Keratinocyte (primary cell): ENCODE measurements at regions not wholly inside any gene's neighbourhood (a gene's known extent, or its start where the extent isn't known, plus 50 kb on each side); places are given as distances from the start of the nearest gene placed in this dataset.

ENCODE experiments used
- EZH2 ChIP-seq: IDR thresholded peaks from one replicate; pipeline ENCODE4 v1.6.1; 2012; ENCODE audit warnings: inconsistent platforms, mild to moderate bottlenecking, low read length, moderate library complexity
- TF ChIP-seq, protein P1 (sequence below), 3 experiments: IDR thresholded peaks in 1 of 3; conservative IDR thresholded peaks in 1 of 3; optimal IDR thresholded peaks in 1 of 3; 2 replicates in 2 of 3; 3 replicates in 1 of 3; pipeline versions ENCODE3 to v1.5.1; 2011; ENCODE audit warnings: low read length in 3 of 3, mild to moderate bottlenecking in 3 of 3, moderate library complexity in 2 of 3, control low read depth in 1 of 3, inconsistent platforms in 1 of 3; ENCODE audit not compliant: insufficient read depth in 2 of 3; ENCODE audit errors: extremely low read depth in 1 of 3

DNA sequence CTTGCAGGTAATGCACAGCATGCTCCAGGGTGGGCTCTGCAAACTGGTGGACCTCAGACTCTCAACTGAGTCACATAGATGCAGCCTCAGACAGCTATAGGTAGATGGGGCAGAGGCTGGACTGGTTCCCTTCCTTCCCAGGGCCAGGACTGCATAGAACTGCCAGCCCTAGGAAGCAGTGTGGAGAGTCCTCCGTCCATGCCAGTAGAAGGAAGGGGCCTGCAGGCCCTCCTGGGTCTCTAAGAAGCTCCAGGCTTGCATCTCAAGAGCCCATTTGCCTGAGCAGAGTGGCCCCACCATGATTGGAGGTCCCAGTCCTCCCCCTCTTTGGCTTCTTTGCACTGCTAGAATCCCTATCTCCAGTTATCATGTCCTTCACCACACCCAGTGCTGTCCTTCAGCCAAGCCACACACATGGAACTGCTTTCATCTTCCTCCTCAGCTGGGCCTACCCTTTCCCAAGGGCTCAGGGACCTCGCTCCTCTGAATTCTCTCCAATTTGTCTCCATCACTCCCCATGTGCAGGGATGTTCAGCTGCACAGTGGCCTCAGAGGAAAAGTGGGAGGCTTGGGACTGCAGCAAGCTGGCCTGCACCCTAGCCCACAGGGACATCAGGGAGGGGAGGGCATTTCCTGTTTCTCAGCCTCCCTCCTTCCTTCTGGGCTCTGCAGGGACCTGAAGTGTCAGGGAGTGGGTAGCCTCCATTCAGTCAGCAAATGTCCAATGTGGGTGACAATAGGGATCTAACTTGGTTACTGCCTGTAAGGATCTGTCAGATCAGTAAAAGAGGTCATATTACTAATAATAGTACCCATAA is 146.0 kb downstream of the PJA1 start:
- TF ChIP-seq, protein P1, sequence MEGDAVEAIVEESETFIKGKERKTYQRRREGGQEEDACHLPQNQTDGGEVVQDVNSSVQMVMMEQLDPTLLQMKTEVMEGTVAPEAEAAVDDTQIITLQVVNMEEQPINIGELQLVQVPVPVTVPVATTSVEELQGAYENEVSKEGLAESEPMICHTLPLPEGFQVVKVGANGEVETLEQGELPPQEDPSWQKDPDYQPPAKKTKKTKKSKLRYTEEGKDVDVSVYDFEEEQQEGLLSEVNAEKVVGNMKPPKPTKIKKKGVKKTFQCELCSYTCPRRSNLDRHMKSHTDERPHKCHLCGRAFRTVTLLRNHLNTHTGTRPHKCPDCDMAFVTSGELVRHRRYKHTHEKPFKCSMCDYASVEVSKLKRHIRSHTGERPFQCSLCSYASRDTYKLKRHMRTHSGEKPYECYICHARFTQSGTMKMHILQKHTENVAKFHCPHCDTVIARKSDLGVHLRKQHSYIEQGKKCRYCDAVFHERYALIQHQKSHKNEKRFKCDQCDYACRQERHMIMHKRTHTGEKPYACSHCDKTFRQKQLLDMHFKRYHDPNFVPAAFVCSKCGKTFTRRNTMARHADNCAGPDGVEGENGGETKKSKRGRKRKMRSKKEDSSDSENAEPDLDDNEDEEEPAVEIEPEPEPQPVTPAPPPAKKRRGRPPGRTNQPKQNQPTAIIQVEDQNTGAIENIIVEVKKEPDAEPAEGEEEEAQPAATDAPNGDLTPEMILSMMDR (optimal IDR thresholded peaks at IDR 0.05 in 1 of 3, IDR thresholded peaks at IDR 0.05 in 1 of 3, conservative IDR thresholded peaks at IDR 0.05 in 1 of 3; ENCODE audit: extremely low read depth in 1 of 3, insufficient read depth in 2 of 3, low read length in 3 of 3): no peak
- TF ChIP-seq EZH2: no peak
